HK-2 (cell line): ENCODE measurements at regions not wholly inside any gene's neighbourhood (a gene's known extent, or its start where the extent isn't known, plus 50 kb on each side); places are given as distances from the start of the nearest gene placed in this dataset.
"Not testable (repeated sequence)": the region's sequence is repeated elsewhere in the genome, so short reads cannot be mapped to it uniquely, and the experiment has no call there.

Source experiments
- DNase-seq: peaks from one replicate; pipeline ENCODE4 v3.0.0-alpha.2; 2018; ENCODE audit not compliant: unreplicated experiment

DNA sequence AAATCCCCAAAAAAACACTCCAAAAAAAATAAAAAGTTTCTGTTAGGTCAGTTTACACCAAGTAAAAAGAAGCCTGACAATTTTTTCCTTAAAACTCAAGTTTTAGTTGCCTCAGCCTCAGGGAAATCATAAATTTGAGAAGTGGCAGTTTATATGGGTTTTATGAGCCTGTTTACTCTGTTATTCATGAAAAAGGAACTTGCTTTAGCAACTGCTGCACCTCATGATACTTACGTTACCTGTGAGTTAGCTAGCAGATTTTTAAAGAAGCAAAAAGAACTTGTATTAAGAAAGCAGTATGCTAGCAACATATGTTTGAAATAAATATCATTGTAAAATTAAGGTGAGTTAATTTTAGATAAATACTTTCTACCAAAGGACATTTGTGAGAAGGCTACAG is 1264.5 kb upstream of the PHF14 start:
- no peak for DNase-seq

DNA sequence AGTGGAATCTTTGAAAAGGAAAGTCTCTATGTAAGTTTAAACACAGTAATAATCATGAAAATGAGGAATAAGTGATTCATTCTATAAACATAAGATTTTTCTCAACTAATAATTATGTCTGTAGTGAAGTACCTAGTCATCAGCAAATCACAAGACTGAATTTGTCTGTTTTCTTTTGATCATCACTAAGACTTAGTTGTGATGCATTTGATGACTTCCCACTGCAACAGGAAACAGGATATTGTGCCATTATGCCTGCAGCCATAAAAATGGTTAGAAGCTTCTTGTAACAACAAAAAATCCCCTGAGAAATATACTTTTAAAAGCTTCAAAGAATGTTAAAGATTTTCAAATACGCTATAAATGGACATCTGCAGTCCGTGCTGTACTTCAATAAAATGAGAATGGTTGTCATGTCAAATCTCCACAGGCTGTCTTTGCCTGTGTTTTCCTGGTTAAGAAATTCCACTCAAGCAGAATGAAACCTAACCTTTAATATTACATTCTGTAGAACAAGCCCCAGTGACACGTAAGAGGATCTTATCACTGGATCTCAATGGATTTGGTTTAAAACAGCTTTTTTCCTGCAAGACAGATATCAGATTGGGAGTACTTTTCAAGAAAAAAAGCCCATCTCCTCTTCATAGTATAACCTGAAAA is 1262.3 kb upstream of the PHF14 start:
- DNase-seq: no peak

DNA sequence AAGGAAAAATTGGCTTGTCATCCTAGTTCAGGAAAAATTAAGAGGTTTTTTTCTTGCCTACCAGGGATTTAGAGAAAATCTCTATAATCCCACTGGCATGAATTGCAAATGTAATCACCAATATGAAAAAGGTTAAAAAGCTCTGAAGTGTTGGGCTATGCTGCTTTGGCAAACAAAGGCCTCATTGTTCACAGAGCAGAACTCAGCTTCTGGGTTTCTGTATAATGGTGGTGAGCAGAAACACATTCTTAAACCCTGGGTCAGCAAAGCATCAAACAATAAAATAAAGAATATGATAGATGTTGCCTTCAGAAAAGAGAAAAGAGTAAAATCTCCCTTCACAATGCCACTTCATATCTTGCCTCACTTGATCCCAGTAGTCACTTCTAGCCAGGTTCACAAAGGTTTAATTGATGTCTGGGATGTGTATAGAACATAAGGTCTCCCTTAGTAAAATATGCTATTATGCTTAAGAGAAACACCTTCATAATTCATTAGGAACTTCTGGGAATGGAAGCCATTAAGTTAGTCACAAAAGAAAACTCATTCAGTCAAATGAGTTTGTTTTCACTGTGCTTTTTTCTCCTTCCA is 1255.5 kb upstream of the PHF14 start:
- DNase-seq: no peak

DNA sequence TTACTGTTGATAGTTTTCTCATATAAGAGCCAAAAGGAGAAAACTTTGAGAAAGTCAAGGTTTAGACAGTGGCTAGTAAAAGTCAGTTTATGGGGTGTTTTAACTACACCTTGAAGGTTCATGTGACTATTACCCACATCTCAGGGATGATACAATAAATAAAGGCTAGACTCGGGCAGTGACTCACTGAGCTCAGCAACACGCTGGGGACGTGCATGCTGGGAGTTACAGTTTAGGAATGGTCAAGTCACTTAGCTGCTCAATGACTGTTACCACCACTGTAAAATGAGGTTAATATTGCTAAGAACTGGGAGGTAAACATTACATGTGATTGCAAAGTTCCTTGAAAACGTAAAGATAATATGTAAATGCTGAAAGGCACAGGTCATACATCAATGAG is 1254.4 kb upstream of the PHF14 start:
- peak; percentile 19 for DNase-seq

DNA sequence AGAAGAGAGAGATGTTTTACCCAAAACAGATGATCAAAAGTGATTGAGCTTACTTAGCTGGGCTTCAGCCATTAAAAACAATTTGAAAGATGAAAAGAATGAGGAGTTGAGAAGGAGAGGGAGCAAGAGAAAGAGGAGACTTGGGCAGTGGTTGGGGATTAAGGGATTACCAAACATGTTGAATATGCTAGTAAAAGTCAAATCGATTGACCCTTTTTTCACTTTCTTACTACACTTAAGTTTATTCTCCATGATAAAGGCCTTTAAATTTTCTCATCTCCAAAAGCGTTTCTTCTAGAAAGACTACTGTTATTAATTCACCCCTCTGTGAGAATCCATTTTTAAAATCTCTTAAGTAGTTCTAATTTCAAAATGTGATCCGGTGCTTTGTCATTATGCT is 1254.0 kb upstream of the PHF14 start:
- DNase-seq: no peak

DNA sequence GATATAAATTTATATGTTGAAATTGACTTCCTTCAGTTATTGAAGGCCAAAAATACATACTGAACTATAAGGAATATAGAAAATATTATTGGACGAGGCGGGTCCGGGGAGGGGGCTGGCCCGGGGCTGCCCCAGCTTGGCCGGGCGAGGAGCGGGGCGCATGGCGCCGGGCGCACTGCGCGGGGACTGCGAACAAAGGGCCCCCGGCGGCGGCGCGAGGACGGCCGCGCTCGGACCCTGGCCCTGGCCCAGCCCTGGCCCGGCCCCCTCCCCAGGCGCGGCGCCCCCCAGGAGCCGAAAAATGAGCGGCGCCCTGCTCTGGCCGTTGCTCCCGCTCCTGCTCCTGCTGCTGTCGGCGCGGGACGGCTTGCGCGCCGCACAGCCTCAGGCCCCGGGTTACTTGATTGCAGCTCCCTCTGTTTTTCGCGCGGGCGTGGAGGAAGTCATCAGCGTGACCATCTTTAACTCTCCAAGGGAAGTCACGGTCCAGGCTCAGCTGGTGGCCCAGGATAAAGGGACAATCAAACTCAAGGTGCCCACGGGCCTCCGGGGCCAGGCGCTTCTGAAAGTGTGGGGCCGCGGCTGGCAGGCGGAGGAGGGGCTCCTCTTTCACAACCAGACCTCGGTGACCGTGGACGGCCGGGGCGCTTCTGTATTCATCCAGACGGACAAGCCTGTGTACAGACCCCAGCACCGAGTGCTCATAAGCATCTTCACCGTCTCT is 1247.6 kb upstream of the PHF14 start:
- not testable (repeated sequence) for DNase-seq

DNA sequence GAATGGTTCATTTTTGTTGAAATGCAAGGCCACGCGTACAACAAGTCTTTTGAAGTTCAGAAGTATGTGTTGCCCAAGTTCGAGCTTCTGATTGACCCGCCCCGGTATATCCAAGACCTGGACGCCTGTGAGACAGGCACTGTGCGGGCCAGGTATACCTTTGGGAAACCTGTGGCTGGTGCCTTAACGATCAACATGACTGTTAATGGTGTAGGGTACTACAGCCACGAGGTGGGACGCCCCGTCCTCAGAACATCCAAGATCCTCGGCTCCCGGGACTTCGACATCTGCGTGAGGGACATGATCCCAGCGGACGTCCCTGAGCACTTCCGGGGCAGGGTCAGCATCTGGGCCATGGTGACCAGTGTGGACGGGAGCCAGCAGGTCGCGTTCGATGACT is 1246.9 kb upstream of the PHF14 start:
- DNase-seq: not testable (repeated sequence)

DNA sequence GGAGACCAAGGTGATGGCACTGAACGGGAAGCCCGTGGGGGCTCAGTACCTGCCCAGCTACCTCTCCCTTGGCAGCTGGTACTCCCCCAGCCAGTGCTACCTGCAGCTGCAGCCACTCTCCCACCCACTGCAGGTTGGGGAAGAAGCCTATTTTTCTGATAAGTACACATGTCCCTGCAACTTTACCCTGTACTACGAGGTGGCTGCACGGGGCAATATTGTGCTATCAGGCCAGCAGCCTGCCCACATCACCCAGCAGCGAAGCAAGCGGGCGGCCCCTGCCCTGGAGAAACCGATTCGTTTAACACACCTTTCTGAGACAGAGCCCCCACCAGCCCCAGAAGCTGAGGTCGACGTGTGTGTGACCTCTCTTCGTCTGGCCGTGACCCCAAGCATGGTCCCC is 1246.2 kb upstream of the PHF14 start:
- DNase-seq: not testable (repeated sequence)

DNA sequence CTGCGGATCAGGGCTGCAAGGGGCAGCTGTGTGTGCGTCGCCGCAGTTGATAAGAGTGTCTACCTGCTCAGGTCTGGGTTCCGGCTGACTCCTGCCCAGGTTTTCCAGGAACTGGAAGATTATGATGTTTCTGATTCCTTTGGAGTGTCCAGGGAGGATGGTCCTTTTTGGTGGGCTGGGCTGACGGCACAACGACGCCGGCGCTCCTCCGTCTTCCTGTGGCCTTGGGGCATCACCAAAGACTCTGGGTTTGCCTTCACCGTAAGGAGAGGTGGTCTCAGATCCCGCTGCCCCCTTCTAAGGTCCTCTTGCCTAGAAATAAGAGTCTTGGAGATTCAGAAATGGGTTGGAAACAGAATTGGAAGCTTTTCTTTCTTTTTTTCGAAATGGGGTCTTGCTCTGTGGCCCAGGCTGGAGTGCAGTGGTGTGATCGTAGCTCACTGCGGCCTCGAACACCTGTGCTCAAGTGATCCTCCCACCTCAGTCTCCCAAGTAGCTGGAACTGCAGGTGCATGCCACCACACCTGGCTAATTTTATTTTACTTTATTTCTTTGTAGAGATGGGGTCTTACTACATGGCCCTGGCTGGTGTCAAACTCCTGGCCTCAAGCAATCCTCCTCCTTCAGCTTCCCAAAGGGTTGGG is 1245.5 kb upstream of the PHF14 start:
- not testable (repeated sequence) for DNase-seq

DNA sequence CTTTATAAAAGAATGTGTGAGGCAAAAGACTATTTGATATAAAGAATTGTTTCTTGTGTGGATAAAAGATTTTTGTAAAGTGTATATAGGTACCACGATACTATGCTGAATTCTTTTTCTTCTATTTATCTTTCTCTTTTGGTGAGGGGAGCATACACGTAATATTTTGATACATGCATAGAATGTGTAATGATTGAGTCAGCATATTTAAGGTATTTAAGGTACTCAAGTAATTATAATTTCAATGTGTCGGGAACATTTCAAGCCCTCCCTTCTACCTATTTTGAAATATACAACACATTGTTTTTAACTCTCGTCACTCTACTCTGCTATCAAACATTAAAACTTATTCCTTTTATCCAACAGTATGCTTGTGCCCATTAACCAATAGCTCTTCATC is 1221.6 kb upstream of the PHF14 start:
- DNase-seq: no peak

DNA sequence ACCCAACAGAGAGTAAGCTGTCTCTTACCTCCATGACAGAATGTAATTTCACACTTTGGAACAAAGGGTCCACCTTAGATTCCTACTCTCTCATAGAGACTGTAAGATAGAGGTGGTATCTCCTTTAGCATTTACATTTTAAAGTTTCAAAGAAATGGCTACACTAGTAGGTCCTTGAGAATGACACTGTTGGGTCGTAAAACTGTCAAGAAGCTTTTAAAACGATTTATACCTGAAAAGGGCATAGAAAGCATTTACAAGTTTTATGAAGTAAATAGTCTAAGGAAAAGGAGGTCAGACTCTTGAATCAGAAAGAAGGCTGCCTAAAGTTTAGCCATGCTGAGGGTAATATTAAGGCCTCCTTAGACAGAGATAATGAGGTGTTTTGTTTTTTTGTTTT is 1212.4 kb upstream of the PHF14 start:
- DNase-seq: no peak

DNA sequence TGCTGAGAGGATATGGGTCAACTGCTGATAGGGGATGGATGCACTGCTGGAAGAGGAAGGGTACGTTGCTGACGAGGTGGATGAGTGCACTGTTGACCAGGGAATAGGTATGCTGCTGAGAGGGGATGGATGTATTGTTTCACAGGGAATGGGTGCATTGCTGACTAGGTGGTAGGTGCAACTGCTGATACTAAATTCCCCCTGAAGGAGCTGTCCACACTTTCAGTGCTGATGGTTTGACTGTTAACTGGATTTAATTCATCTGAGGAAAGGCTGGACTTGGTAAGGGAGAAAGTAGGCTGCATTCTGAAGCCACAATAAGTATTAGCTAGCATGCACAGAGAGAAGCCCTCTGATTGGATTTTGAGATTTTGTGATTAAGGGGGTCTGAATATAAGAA is 1196.8 kb upstream of the PHF14 start:
- DNase-seq: no peak

DNA sequence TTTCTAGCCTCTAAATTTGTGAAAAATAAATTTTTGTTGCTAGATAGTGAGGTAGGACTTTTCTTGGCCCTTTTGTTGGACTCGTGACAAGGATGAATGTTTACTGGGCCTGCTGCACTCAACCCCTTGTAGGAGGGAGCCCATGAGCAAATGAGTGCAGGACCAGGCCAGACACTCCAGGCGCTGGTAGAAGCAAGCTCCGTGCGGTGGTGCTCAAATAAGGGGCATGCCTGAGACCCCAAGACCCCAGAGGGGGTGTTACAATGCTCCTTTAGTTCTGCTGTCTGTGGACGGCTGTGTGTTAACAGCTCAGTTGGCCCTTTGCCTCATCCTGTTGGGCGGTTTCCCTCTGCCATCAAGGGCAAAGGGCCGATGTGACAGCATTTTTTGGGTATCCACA is 1195.3 kb upstream of the PHF14 start:
- DNase-seq: no peak

DNA sequence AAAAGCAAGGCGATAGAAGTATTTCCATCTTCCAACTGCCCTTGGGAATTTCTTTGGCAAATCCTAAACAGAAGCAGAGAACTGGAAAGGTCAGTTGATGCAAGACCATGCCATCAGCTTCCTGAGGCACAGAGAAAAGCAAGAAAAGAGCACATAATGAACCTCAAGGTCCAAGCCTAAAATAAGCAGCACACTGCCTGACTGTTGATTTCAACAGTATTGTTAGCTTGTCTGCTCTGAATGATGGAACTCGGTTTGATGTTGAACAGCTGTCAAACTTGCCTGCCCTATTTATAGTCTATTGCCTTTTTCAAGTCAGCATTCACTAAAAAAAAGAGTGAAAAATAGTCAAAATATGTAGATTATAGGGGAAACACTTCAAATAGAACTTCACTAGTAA is 1192.0 kb upstream of the PHF14 start:
- DNase-seq: no peak

DNA sequence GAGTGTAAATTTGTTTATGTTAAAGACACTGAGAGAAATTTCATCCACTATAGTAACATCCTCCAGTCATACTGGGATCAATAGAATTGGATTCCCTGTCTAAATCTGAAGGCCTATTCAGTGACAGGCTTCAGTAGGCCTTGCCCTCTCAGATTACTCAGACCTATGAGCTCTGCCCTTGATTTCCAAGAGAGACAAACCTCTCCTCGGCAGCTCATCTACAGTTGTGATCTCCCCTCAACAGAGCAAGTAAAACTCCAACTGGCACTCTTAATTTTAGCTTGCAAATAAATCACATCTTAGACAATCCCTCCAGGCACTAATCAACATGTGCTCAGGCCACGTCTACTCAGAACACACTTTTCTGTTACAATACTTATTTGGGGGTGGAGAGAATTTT is 1191.4 kb upstream of the PHF14 start:
- no peak for DNase-seq

DNA sequence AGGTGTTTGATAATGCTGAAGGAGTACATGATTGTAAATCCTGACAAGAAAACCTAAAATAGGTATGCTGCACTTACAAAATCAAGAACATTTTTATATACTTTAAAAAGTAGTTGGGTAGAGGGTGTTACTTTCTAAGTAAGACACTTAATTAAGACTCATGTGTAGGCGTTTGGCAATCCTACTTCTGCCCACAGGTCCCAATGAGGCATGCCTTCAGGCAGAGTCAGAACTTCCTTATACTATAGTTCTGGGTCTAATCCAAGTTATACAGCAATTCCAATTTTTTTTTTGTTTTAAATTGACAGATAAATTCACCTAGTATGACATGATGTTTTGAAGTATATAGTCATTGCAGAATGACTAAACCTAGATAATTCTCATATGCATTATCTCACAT is 1188.5 kb upstream of the PHF14 start:
- no peak for DNase-seq

DNA sequence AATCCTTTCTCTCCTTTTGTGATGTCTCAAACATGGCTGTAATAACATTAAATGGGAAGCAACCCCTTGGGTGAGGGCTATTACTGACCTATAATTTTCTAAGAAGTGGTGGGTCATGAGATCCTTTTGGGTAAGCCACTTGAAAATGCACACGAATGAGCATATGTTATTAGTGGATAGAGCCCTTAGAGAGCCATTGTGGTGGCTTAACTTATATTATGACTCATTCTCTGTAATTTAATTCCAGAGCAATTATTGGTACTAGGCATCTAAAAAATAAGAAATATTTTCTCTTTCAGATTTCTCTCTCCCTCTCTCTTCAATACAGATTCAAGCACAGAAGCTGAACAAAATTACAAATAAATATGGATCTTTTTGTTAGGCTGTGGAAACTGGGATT is 1177.4 kb upstream of the PHF14 start:
- no peak for DNase-seq

DNA sequence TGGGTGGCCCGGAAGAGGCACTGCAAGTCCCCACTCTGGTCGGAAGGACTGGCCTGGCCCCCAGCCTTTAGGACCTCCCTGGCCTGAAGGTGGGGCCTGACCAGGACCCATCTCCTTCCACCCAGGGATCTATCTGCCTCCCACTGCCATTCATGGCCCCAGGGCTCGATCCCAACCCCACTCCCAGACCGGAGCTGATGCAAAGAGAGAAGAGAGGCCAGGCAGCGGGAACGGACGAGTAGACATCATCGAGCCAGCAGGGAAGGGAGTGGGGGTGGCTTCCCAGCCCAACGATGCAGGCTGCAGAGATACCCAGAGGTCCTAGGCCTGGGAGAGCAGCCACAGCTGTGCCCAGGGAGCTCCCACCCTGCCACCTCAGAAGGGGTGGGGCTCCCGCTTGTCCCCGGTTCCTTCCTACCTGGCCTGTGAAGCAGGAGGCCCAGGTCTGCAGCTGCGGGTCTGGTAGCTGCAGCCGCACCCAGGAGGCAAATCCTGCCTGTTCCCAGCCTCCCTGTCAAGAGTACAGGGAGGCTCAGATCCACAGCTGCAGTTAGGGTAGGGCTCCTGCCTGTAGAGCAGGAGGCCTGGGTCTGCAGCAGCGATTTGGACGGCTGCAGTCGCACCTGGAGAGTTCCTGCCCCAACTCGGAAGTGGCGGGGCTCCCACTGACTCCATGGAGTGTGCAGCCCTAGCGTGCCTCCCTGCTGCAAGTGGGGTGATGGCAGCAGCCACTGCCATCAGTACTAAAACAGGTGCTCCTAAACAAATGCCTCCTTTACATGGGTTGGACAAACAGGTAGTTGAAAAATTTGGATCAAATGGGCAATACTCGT is 1151.0 kb upstream of the PHF14 start:
- no peak for DNase-seq

DNA sequence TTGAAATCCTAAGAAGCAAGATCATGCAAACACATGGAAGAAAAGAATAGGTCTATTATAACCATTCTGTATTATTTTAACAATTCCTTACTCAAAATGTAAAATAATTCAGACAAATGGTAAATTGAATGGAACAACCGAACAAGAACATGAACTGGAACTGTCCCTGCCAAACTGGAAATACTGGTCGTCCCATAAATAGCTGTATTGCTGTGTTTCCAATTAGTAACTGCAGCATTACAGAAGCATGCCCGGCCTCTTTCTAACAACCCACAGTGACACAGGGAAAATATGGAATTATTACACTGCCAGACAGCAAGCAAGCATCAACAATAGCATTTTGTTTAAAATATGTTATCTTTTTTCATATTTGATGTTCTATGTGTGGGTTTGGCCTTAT is 1138.5 kb upstream of the PHF14 start:
- DNase-seq: no peak

DNA sequence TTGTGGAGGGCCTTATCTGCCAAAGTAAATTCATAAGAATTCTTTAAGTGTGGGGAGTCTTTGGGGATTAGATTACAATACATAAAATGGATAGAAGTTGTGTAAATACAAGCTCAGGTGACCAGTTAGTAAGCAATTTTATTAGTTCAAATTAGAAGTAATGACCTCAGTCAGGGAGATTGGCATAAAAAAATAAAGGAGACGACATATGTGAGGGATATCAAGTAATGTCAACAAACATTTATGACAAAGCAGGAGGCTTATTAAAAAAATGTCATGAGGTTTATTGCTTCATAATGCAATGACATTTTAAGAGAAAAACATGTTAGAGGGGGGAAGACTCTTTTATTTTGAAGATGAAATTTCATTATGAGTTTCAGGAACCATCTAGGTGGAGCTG is 1137.0 kb upstream of the PHF14 start:
- DNase-seq: no peak

DNA sequence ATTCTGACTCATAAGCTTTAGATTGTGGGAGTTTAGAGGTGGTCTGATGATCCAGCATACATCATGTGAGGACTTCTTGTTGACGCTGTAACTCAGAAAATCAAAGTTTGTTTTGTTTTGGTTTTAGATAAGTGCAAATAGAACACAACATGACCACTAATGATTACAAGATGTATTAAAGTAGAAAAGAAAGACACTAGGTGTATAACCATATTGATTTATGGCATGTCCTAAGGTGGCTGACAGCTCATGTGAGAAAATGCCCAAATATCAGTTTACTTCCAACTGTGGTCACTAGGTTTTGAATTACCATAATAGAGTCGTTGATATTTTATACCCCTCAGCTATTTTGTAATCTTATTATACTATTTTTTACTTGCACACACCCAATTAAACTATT is 1131.4 kb upstream of the PHF14 start:
- DNase-seq: no peak

DNA sequence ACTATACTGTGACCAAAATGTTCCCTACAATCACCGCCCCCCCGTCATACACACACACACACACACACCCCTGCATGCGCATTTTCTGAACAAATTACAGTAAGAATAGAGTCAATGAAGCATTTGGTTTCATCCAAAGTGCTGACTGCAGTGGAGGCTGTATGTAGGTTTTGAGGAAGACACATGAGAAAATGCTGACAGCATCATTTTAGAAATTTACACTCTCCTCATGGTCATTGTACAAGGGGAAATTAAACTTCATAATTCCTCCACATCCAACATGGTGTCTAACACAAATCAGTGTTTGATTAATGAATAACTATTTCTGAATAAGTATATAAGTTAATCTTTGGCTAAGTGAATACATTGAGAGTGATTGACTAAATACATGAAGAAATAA is 1126.8 kb upstream of the PHF14 start:
- DNase-seq: no peak
